HCT116 (cell line): ENCODE measurements at regions not wholly inside any gene's neighbourhood (a gene's known extent, or its start where the extent isn't known, plus 50 kb on each side); places are given as distances from the start of the nearest gene placed in this dataset.

ENCODE experiments used
- ATAC-seq: fragments of 200-7000 bp; cut with Tn5 transposase; 2 replicates; pipeline ENCODE4 v1.9.1; 2020; ENCODE audit warnings: mild to moderate bottlenecking, moderate library complexity
- BruUV-seq: library from RNA; stranded (reverse); fragments of 400-500 nt; replicated peaks from 2 replicates; lab custom pipeline; 2021; lab: Mats Ljungman, UMichigan
- CTCF ChIA-PET: fragments of 300-600 bp; sonication (Branson Sonifier 250); formaldehyde crosslinking; loops from one replicate; lab custom pipeline; 2021; ENCODE audit warnings: antibody characterized with exemption; lab: Charles Lee
- POLR2A ChIA-PET: fragments of 300-600, 350-600 bp; sonication (Branson Sonifier 250); formaldehyde crosslinking; loops from one replicate; lab custom pipeline; 2021; ENCODE audit warnings: antibody characterized with exemption; lab: Charles Lee
- RAD21 ChIA-PET, 2 experiments: fragments of 300-600 bp; sonication (Branson Sonifier 250); formaldehyde crosslinking; loops; one replicate each; lab custom pipeline; 2023; ENCODE audit warnings: low total read pairs in 2 of 2; ENCODE audit not compliant: uncharacterized antibody in 2 of 2, unreplicated experiment in 2 of 2, low non-redundant PET in 1 of 2; lab: Charles Lee
- DNase-seq: peaks from one replicate; pipeline ENCODE4 v3.0.0-alpha.2; 2010; ENCODE audit warnings: low read depth, low spot score
- H2AFZ ChIP-seq: fragments of 200-600 bp; shearing (Covaris generic), sonication (generic); 2 replicates; pipeline ENCODE4 v1.6.1; 2017; ENCODE audit warnings: low read depth, mixed run types, mixed read lengths, antibody characterized with exemption, low read length; ENCODE audit not compliant: poor library complexity, severe bottlenecking
- H3K27ac ChIP-seq: 2 replicates; pipeline ENCODE4 v1.5.1; 2012; ENCODE audit warnings: low read depth, low read length
- H3K27me3 ChIP-seq: fragments of 200-600 bp; sonication (generic); 2 replicates; pipeline ENCODE4 v1.6.1; 2016; ENCODE audit warnings: mixed run types, low read length, mixed read lengths; ENCODE audit not compliant: insufficient read depth
- H3K36me3 ChIP-seq, 2 experiments: fragments of 200-500 bp in 1 of 2; fragments of 200-600 bp in 1 of 2; sonication (Bioruptor generic) in 1 of 2; sonication (generic) in 1 of 2; 2 replicates each; pipeline versions ENCODE4 v1.5.1 to v1.6.1; 2014 to 2016; ENCODE audit warnings: low read length in 2 of 2, inconsistent platforms in 1 of 2, mixed read lengths in 1 of 2, mixed run types in 1 of 2; ENCODE audit not compliant: insufficient read depth in 2 of 2, control insufficient read depth in 1 of 2
- H3K4me1 ChIP-seq, 2 experiments: fragments of 200-600 bp in 1 of 2; sonication (generic) in 1 of 2; 2 replicates each; pipeline versions ENCODE4 v1.5.1 to v1.6.1; 2012 to 2017; ENCODE audit warnings: low read length in 2 of 2, inconsistent platforms in 1 of 2, mild to moderate bottlenecking in 1 of 2, mixed read lengths in 1 of 2, mixed run types in 1 of 2, moderate library complexity in 1 of 2; ENCODE audit not compliant: insufficient read depth in 2 of 2, control insufficient read depth in 1 of 2
- H3K4me2 ChIP-seq: fragments of 200-600 bp; sonication (generic); 2 replicates; pipeline ENCODE4 v1.6.1; 2017; ENCODE audit warnings: mixed run types, low read length, mixed read lengths
- H3K4me3 ChIP-seq, 2 experiments: fragments of 200-600 bp in 1 of 2; sonication (generic) in 1 of 2; replicated peaks in 1 of 2; 2 replicates each; pipeline ENCODE4 v1.5.1; 2011 to 2016; ENCODE audit warnings: low read length in 2 of 2, control low read depth in 1 of 2, low read depth in 1 of 2, mild to moderate bottlenecking in 1 of 2, mixed read lengths in 1 of 2, mixed run types in 1 of 2
- H3K79me2 ChIP-seq: fragments of 200-600 bp; sonication (generic); 2 replicates; pipeline ENCODE4 v1.6.1; 2017; ENCODE audit warnings: mild to moderate bottlenecking, mixed run types, low read length, moderate library complexity, mixed read lengths; ENCODE audit not compliant: insufficient read depth
- H3K9ac ChIP-seq: fragments of 200-600 bp; sonication (generic); 2 replicates; pipeline ENCODE4 v1.6.1; 2016; ENCODE audit warnings: low read length, mixed read lengths
- H3K9me2 ChIP-seq: fragments of 200-600 bp; sonication (generic), shearing (Covaris generic); 2 replicates; pipeline ENCODE4 v1.6.1; 2017; ENCODE audit warnings: mixed run types, mild to moderate bottlenecking, moderate library complexity; ENCODE audit not compliant: insufficient read depth
- H3K9me3 ChIP-seq, 2 experiments: fragments of 200-500 bp in 1 of 2; fragments of 200-600 bp in 1 of 2; sonication (Bioruptor generic) in 1 of 2; sonication (generic) in 1 of 2; 2 replicates each; pipeline ENCODE4 v1.6.1; 2014 to 2017; ENCODE audit warnings: low read length in 2 of 2, mixed read lengths in 2 of 2, inconsistent platforms in 1 of 2, low read depth in 1 of 2, mild to moderate bottlenecking in 1 of 2, mixed run types in 1 of 2, moderate library complexity in 1 of 2; ENCODE audit not compliant: control insufficient read depth in 1 of 2, insufficient read depth in 1 of 2
- H4K20me1 ChIP-seq: fragments of 200-600 bp; sonication (generic), shearing (Covaris generic); 2 replicates; pipeline ENCODE4 v1.6.1; 2017; ENCODE audit warnings: mixed run types, mild to moderate bottlenecking, moderate library complexity; ENCODE audit not compliant: insufficient read depth
- CEBPB ChIP-seq: IDR thresholded peaks from 2 replicates; pipeline ENCODE4 v1.6.1; 2012; ENCODE audit warnings: low read depth
- EGR1 ChIP-seq: IDR thresholded peaks from 2 replicates; pipeline ENCODE4 v1.6.1; 2012; ENCODE audit warnings: low read depth
- ELF1 ChIP-seq: IDR thresholded peaks from 2 replicates; pipeline ENCODE4 v1.6.1; 2012; ENCODE audit warnings: low read depth, borderline replicate concordance
- JUND ChIP-seq: IDR thresholded peaks from 2 replicates; pipeline ENCODE4 v1.6.1; 2012
- POLR2AphosphoS5 ChIP-seq: IDR thresholded peaks from 2 replicates; pipeline ENCODE4 v1.6.1; 2011; ENCODE audit warnings: mild to moderate bottlenecking, low read depth, low read length, moderate library complexity
- SIN3A ChIP-seq: IDR thresholded peaks from 2 replicates; pipeline ENCODE4 v1.6.1; 2012; ENCODE audit warnings: low read depth
- SP1 ChIP-seq: IDR thresholded peaks from 2 replicates; pipeline ENCODE4 v1.6.1; 2012; ENCODE audit warnings: low read depth
- SRF ChIP-seq: IDR thresholded peaks from 2 replicates; pipeline ENCODE4 v1.6.1; 2012; ENCODE audit warnings: low read depth
- YY1 ChIP-seq: IDR thresholded peaks from 2 replicates; pipeline ENCODE4 v1.6.1; 2011; ENCODE audit warnings: low read length, low read depth, moderate library complexity, mild to moderate bottlenecking; ENCODE audit not compliant: insufficient replicate concordance; ENCODE audit errors: extremely low read depth
- ZBTB33 ChIP-seq: IDR thresholded peaks from 2 replicates; pipeline ENCODE4 v1.6.1; 2011; ENCODE audit warnings: mild to moderate bottlenecking, low read length, moderate library complexity; ENCODE audit not compliant: insufficient replicate concordance; ENCODE audit errors: extremely low read depth
- ZNF274 ChIP-seq: fragments of 200-500 bp; sonication (Bioruptor generic); IDR thresholded peaks from 2 replicates; pipeline ENCODE4 v1.6.1; 2014; ENCODE audit warnings: mild to moderate bottlenecking, low read depth, low read length, inconsistent platforms
- intact Hi-C: fragments of 100-400 bp; cut with micrococcal nuclease; formaldehyde crosslinking; loops from 2 replicates; pipeline ENCODE4 v1.10.0; 2022

- BruUV-seq, result no TSS peak
- Histone ChIP-seq H3K9ac (no peak overlapping the region), H3K27me3 (no peaks in the 10 kb centered on the region), H3K4me3 (no peak overlapping the region), H3K9me3 (no peaks in the 10 kb centered on the region), H3K9me2 (no peaks in the 10 kb centered on the region), H3K79me2 (no peaks in the 10 kb centered on the region), H3K4me1 (no peaks in the 10 kb centered on the region), H3K27ac (no peak overlapping the region), H4K20me1 (no peaks in the 10 kb centered on the region), H3K36me3 (no peaks in the 10 kb centered on the region), H3K4me2 (no peak overlapping the region), H2AFZ (no peak overlapping the region)
- intact Hi-C loops, result no loop called here
- RAD21 ChIA-PET, result no interaction called here
- POLR2A ChIA-PET, result no interaction called here
- DNase-seq (no peak), ATAC-seq (no peak)
- TF ChIP-seq CEBPB, result no peak
- no peak for TF ChIP-seq SRF
- no peak for TF ChIP-seq SP1
- no peak for TF ChIP-seq JUND
- no peak for TF ChIP-seq POLR2AphosphoS5
- TF ChIP-seq YY1, result no peak
- CTCF ChIA-PET, result interaction anchor here (1.1 kb wide), 1 partner anchor 19 kb away, joined by 3 read pairs; no protein-coding TSS in a partner anchor
These were observed 50.7 kb upstream of the AP4E1 start for GRCh38 chr15:50857763-50858162.

DNA sequence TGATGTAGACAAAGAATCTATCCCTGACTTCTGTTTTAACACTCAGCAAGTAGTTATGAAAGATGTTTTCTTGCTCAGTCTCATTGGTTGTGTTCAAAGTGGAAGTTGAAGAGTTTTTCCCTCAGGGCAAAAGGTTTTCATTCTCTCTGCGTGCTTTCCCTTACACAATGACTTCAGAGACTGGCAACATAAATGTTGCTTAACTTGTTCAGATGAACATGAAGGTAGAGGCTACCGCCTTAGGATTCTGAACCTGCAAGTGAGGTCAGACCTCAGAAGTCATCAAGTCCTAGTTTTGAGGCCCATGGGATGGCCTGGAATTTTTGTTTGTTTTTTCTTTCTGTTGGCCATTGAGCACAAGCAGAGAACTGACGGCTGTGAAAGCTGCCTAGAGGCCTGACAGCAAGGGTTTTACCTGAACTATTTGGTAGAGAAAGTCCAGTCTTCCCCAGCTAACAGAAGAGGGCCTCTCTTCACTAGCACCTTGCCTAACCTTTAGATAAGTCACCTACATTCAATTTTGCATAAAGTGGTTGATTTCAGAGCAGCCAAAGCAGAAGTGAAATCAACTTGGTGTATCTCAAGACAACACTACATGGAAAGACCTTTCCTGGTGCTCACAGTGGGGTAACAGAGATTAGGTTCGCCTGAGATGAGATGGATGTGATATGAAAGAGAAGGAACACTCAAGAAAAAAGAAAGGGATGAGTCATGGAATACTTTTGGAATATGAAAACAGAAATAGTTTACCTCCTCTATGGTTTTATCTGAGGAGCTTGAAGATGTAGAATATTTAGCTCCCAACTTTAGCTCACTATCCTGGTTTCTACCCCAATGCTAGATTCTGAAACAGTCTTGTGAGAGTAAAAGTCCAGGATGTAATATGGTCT lies 53.6 kb upstream of the AP4E1 start:
- POLR2A ChIA-PET, result no interaction called here

More for the DNA sequence above, 53.6 kb upstream of the AP4E1 start:
- H2AFZ ChIP-seq, result no peak overlapping the region
- DNase-seq, result no peak
- intact Hi-C loops, result no loop called here
- H3K36me3 ChIP-seq, result no peaks in the 10 kb centered on the region
- ATAC-seq, result no peak
- H3K27ac ChIP-seq, result no peak overlapping the region
- H3K79me2 ChIP-seq, result no peaks in the 10 kb centered on the region
- no TSS peak for BruUV-seq
- H3K9me2 ChIP-seq, result no peaks in the 10 kb centered on the region
- ChIA-PET RAD21 (no interaction called here), CTCF (no interaction called here)
- no peaks in the 10 kb centered on the region for H4K20me1 ChIP-seq
- no peak overlapping the region for H3K4me2 ChIP-seq
- H3K9me3 ChIP-seq, result no peaks in the 10 kb centered on the region
- H3K4me1 ChIP-seq, result no peaks in the 10 kb centered on the region
- H3K9ac ChIP-seq, result no peak overlapping the region
- no peak overlapping the region for H3K4me3 ChIP-seq
- TF ChIP-seq EGR1 (no peak), SIN3A (no peak), JUND (no peak), ZBTB33 (no peak), ZNF274 (no peak), POLR2AphosphoS5 (no peak), SP1 (no peak), SRF (no peak), CEBPB (no peak), ELF1 (no peak)
- H3K27me3 ChIP-seq, result no peaks in the 10 kb centered on the region
